Stimulated activated CD4-positive, alpha-beta T cell treated with anti-CD3 and anti-CD28 coated beads, Interleukin-1b, Interleukin-23, amount 100 ng/mL, for 24 hours (primary cell): ENCODE measurements at regions not wholly inside any gene's neighbourhood (a gene's known extent, or its start where the extent isn't known, plus 50 kb on each side); places are given as distances from the start of the nearest gene placed in this dataset.
"Not testable (repeated sequence)": the region's sequence is repeated elsewhere in the genome, so short reads cannot be mapped to it uniquely, and the experiment has no call there.

Source experiments
- DNase-seq, 4 experiments: peaks; one replicate each; pipeline ENCODE4 v3.0.0-alpha.2; 2020; ENCODE audit warnings: low read depth in 4 of 4, low spot score in 1 of 4

DNA sequence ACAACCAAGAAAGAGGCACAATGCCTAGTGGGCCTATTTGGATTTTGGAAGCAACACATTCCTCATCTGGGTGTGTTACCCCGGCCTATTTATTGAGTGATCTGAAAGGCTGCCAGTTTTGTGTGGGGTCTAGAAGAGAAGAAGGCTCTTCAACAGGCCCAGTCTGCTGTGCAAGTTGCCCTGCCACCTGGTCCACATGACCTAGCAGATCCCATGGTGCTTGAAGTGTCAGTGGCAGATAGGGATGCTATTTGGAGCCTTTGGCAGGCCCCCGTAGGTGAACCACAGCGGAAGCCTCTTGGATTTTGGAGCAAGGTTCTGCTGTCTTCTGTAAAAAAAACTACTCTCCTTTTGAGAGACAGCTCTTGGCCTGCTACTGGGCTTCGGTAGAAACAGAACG, 820.1 kb downstream of the TMTC2 start:
- DNase-seq = no peak

- no peak for DNase-seq
Measured at GRCh38 chr12:83505586-83505985, 818.9 kb downstream of the TMTC2 start.

DNA sequence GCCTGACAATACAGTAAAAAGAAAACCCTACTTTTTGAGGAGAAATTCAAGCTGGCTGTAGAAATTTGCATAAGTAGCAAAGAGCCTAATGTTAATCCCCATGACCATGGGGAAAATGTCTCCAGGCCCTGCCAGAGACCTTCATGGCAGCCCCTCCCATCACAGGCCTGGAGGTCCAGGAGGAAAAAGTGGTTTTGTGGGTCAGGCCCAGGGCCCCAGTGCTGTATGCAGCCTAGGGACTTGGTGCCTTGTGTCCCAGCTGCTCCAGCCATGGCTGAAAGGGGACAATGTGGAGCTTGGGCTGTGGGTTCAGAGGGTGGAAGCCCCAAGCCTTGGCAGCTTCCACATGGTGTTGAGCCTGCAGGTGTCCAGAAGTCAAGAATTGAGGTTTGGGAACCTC, 813.2 kb downstream of the TMTC2 start:
- DNase-seq = not testable (repeated sequence)

DNA sequence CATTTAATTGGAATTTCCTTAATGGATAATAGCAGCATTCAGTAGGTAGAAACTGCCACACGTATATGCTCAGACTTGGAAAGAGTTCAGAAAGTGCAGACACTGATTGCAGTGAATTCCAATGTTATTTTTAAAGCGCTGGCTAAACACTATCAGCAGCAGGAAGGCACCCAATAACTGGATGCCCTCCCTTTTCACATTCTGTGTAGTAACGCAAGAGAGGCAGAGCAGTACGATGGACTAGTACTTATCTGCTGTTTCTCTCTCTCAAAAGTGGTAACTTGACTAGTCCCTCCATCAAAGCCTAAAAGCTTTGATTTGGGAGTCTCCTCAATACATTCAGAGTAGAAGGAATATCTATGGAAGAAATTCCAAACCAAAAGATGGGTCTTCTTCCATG, 791.0 kb downstream of the TMTC2 start:
- DNase-seq = no peak

- no peak for DNase-seq
Measured at GRCh38 chr12:83476695-83477690, 790.3 kb downstream of the TMTC2 start.

GRCh38 chr12:83476006-83476405, 789.3 kb downstream of the TMTC2 start:
- DNase-seq = no peak

DNA sequence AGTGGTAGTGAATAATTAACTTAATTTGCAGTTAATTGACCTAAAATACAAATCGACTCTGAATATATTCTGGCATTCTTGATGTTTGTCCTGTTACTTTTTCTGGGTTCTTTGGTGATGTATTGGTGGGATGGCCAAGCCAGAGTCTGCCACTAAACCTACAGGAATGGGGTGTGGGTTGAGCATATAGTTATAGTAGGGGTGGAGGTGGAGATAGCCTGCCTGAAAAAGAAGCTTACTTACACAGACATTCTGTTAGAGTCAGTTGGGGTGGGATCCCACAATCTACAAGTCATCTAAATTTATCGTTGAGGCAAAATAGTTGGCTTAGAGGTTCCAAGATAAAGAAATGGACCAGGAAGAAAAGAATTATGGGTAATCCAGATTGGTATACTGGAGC, 787.7 kb downstream of the TMTC2 start:
- no peak for DNase-seq

- DNase-seq = no peak
Measured at GRCh38 chr12:83473408-83474095, 786.8 kb downstream of the TMTC2 start.

GRCh38 chr12:83472772-83473171, 786.1 kb downstream of the TMTC2 start:
- DNase-seq = no peak

- no peak for DNase-seq
Measured at GRCh38 chr12:83472350-83472749, 785.6 kb downstream of the TMTC2 start.

- no peak for DNase-seq
Measured at GRCh38 chr12:83471341-83471740, 784.6 kb downstream of the TMTC2 start.

- no peak for DNase-seq
Measured at GRCh38 chr12:83470749-83471148, 784.0 kb downstream of the TMTC2 start.

- no peak for DNase-seq
Measured at GRCh38 chr12:83468988-83469908, 782.5 kb downstream of the TMTC2 start.

DNA sequence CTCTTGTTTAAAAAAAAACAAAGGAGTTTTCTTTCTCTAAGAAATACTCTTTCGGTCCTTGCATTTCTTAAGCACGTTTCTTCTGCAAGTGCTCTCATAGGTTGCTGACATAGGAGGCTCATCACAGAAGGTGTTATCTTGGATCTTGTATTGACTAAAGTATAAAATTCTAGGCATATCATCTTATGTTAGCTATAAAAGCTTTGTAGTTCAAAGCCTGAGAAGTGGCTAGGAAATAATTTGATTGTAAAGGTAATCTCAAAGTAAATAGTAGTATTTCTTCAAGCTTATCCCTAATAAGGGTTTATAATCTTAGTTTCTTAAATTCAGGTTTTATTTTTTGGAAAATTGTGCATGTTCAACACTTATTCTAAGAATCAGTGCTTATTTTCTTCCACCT, 778.9 kb downstream of the TMTC2 start:
- no peak for DNase-seq

DNA sequence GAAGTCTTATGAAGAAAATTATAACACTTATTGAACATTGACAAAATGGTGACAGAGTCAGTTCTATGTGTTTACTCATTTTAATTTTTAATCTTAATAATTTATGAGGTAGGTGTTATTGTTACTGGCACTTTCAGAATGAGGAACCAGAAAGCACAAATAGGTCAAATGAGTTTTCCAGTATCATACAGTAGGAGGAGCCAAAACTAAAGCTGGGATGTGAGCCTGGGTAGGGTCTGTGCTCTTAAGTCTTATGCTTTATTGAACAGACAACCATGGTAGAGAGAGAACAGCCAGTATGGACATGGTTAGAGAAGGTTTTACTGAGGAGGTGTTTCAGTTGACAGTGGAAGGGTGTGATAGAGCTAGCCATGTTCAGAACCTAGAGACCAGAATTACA, 775.7 kb downstream of the TMTC2 start:
- no peak for DNase-seq

- no peak for DNase-seq
Measured at GRCh38 chr12:83461336-83461935, 774.7 kb downstream of the TMTC2 start.

- no peak for DNase-seq
Measured at GRCh38 chr12:83451189-83451588, 764.5 kb downstream of the TMTC2 start.

GRCh38 chr12:83434600-83434999, 747.9 kb downstream of the TMTC2 start:
- DNase-seq = no peak

DNA sequence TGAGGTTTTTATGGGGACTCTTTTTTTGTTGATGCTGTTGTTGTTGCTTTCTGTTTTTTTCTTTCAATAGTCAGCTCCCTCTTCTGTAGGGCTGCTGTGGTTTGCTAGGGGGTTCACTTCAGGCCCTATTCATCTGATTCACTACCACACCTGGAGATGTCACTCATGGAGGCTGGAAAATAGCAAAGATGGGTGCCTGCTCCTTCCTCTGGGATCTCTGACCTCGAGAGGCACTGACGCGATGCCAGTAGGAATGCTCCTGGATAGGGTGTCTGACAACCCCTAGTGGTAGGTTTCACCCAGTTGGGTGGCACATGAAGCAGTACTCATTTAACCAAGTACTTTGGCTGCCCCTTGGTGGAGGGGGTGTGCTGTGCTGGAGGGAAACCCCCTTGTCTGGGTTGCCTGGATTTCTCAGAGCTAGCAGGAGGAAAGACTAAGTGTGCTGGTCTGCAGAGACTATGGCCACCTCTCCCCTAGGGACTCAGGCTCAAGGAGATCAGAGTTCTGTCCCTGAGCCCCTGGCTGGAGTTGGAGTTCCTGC, 745.5 kb downstream of the TMTC2 start:
- DNase-seq = no peak

- not testable (repeated sequence) for DNase-seq
Measured at GRCh38 chr12:83427586-83428136, 741.0 kb downstream of the TMTC2 start.
